ENCODE measurements at regions not wholly inside any gene's neighbourhood (a gene's known extent, or its start where the extent isn't known, plus 50 kb on each side); places are given as distances from the start of the nearest gene placed in this dataset.
A peak's percentile ranks its signal among the peaks of the same experiment; 100 is the strongest.

GRCh38 chr1:81135524-81135923 lies 665.2 kb upstream of the ADGRL2 start:
- DNase-seq (ENCODE audit: low read depth in 4 of 4, low spot score in 2 of 4), result no peak

DNA sequence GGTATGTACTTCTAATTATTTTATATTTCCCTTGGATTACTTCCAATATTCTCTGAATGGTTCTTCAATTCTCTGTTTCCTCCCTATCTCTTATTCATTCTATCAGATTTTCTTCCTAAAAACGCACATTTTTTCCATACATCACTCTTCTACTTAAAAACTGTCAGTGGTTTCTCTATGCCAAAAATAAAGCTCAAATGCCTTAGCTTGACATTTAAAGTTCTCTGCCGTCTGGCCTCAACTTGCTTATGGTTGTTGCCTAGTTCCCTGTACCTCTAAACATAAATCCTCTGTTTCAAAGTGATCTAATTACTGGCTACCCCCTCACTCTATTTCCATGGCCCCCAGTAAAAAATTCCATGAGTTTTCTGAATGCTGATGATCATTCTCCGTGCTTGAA lies 671.0 kb upstream of the ADGRL2 start:
- DNase-seq (ENCODE audit: low read depth in 4 of 4, low spot score in 2 of 4), result peak in 2 of 4 donors; percentile 19 to 26

DNA sequence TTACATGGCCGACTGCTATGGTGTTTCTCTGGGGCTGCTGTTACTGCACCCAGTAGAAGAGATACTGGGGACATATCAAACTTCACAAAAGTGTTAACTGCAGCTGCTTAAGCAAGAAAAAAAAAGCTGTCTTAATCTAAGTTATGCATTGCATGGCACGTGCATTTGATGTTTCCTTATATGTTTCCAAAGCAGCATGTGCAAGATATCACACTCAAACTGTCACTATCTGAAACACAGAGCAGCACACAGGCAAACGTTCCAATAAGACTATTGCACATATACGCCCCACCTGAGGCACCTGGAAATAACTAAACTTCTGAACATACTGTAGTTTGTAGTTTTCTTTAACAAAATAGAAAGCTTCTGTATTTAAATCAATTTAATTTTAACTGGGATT lies 671.4 kb upstream of the ADGRL2 start:
- DNase-seq (ENCODE audit: low read depth in 4 of 4, low spot score in 2 of 4), result peak; percentile 36 to 67 (median 55)

DNA sequence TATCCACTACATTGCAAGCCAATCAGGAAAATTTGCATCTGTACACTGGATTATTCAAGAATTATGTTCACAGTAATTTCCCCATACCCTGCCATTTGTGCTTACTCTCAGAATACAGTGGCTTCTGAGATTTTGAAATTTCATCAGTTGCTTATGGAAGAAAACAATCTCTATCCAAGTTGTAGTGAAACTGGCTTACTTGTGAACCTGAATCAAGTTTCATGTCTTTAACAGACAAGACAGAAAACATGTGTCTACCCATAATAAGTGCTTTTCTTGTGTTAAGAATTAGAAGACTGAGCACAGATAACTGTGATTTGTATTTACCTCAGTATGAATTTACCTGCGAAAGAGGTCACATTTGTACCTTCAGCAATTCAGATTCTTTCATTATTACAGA lies 672.7 kb upstream of the ADGRL2 start:
- DNase-seq (ENCODE audit: low read depth in 4 of 4, low spot score in 2 of 4), result no peak

DNA sequence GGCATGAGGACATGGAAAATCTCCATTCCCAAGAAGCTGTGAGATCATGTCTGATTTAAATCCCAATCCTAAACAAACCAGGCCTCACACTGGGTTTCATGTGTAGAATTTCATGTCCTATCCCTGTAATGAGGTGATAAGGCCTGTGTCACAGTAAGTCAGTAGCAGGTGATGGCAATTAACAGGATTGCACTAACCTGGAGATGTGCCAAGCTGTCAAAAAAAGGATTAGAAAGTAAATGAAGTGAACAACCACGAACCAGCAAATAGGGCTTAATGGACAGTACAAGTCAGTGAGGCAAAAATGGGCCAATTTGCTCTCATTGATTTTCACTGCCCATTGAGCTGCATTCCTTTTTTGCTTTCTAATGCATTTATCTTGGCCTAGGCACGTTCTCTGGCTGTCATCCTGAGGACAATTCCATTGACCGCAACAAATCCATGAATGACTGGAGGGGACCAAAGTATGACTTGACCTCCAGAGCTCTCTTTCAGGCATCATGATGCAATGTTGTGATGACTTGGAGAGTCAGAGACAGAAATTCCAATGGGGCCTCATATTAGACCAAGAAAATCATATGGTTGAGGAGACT lies 673.6 kb upstream of the ADGRL2 start:
- DNase-seq (ENCODE audit: low read depth in 4 of 4, low spot score in 2 of 4), result no peak

DNA sequence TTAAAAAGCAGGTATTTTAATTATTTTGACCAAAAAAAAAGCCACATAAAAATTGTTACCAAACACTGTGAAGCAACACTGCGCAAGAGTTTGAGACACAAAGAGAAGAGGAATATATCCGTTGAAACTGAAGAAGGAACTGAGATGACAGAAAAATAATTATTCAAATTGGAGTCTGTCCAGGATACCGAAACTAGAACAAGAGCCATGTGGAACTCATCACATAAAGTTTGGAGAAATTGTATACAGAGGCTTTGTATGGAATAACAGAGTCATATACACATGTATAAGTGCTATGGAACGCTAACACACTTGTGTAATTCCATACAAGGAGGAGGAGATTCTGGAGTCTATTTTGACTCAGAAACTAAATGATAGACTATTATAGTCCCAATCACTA lies 675.1 kb upstream of the ADGRL2 start:
- DNase-seq (ENCODE audit: low read depth in 4 of 4, low spot score in 2 of 4), result no peak

DNA sequence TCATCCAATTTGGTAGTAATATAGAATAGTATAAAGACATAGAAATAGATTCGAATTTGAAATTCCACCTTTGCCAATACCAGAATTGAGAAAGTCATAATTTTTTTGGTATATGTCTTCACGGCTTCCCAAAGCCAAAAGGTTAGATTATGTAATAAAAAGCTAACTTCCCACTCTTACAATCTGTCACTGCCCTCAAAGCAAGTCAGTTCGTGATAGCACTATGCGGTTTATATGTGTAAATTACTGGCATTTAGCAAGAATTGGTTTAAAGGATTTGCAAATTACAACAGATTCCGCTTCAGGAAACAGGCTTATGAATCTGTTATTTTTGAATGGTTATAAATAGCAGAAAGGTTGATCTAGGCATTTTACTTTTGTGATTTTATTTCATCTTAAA lies 679.4 kb upstream of the ADGRL2 start:
- no peak for DNase-seq (ENCODE audit: low read depth in 4 of 4, low spot score in 2 of 4)

DNA sequence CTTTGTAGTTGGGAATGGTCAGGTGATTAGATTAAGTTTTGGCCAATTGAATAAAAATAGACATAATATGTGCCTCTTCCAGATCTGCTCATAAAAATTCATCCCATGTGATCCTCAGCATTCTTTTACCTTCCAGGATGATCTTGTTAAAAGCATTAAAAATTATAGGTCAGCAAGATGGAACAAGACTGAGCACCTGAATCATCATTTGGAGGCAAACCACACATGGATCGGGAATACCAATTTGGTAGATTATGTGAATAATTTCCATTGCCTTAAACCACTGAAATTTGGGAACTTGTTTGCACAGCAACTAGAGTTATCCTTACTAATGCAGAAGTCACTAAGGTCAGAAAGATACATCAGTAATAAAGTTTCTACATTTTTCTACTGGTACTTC lies 681.4 kb upstream of the ADGRL2 start:
- DNase-seq (ENCODE audit: low read depth in 4 of 4, low spot score in 2 of 4), result no peak

- no peak for DNase-seq (ENCODE audit: low read depth in 4 of 4, low spot score in 2 of 4)
Observed at GRCh38 chr1:81118550-81118949, 682.2 kb upstream of the ADGRL2 start.

GRCh38 chr1:81115422-81115821 lies 685.3 kb upstream of the ADGRL2 start:
- DNase-seq (ENCODE audit: low read depth in 4 of 4, low spot score in 2 of 4), result no peak

DNA sequence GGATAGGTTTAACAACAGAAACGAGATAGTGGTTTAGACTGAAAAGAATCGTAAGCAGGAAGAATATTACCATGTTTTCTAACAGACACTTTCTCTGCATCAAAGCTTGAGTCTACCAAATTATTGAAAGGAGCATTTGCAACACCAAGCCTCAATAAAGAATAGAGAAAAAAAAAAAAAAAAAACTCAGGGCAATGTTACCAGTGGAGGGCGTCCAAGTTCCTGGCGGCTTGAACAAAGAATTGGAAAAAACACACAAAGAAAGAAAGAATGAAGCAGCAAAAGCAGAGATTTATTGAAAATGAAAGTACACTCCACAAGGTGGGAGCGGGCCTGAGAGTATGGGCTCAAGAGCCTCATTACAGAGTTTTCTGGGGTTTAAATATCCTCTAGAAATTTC lies 686.5 kb upstream of the ADGRL2 start:
- no peak for DNase-seq (ENCODE audit: low read depth in 4 of 4, low spot score in 2 of 4)

DNA sequence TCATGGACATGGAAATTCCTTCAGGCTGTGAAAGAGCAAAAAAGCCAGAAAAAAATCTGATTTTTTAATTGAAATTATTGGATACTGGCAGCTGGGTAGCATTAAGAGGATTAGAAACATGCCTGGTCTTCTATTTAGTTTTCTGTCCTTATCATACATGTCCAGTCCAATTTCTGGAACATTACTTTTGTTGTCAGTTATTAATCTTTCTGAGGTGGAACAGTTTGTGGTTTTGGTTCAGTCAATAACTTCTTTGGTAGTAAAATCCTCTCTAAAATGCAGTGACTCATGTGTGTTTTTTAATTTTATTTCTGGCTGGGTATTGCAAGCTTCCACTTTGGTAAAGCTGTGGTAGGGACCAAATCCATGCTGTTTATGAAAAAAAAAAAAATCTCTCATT lies 687.0 kb upstream of the ADGRL2 start:
- no peak for DNase-seq (ENCODE audit: low read depth in 4 of 4, low spot score in 2 of 4)

DNA sequence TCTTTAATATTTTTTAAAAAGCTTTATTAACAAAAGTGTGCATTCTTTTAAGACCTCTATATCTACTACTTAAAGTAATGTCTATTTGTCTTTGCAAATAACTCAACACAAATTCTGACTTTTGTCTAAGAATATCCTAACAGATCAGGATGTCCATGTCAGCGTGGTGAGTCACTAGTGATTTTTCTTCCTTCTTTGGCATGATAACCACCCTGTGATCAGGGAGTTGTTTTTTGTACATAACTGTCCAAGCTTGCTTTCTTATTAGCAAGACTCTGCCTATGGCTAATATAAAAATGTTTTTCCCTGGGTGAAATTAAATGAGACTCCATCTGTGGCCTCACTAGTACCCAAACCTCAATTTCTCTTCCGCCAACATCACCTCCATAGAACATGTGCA lies 688.9 kb upstream of the ADGRL2 start:
- no peak for DNase-seq (ENCODE audit: low read depth in 4 of 4, low spot score in 2 of 4)

DNA sequence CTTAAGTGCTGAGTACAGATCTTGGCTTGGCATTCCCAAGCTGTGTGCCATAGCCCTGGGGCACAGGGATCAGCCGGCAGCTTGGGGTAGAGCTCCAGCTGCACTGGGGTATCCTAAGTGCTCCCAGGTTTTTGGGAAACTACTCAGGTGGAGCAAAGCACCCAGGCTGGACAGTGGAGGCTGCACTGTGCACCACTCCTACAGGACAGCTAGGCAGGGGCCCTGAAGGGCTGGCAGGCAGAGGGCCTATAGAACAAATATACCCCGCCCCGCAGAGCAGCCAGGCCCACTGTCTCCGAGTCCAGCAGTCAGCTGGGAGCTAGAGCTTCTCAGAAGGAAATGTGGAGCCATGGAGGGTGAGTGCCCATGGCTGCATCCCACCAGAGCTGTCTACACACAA lies 691.7 kb upstream of the ADGRL2 start:
- no peak for DNase-seq (ENCODE audit: low read depth in 4 of 4, low spot score in 2 of 4)

GRCh38 chr1:81097860-81098259 lies 702.9 kb upstream of the ADGRL2 start:
- no peak for DNase-seq (ENCODE audit: low read depth in 4 of 4, low spot score in 2 of 4)

- no peak for DNase-seq (ENCODE audit: low read depth in 4 of 4, low spot score in 2 of 4)
Observed at GRCh38 chr1:81073580-81073979, 727.2 kb upstream of the ADGRL2 start.

DNA sequence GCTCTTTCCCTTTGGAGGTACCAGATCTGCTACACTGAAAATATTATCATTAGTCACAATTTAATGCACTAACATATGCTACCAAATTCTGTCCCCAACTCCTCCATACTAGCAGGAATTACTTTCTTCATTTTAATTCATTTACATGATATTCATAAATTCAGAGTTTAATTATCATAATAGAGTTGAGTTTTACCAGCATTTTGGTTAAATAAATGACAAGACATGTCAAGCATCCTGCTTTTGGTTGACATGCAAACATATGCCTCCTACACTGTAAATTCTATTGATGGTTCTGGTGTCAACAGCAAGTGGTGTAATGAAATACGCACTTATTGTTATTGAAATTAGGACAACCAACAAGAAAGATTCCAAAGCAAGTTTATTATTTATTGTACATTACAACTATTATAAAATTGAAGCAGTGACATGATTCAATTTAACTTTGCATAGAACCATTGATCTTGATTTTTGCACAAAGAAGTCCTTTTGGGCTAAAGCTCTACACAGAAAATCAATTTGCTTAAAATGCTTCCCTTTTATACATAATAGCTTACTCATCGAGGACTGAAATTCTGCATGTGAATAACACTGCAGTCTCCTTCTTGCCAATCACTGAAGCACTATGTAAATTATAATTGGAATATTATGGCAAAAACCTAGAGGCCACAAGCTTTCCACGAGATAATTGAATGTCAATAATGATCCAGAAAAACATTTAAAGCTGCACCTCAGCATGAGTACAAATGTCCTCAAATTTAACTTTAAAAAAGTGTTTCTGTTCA lies 728.6 kb upstream of the ADGRL2 start:
- no peak for DNase-seq (ENCODE audit: low read depth in 4 of 4, low spot score in 2 of 4)

GRCh38 chr1:81071072-81071858 lies 729.5 kb upstream of the ADGRL2 start:
- no peak for DNase-seq (ENCODE audit: low read depth in 4 of 4, low spot score in 2 of 4)

GRCh38 chr1:81069856-81070255 lies 730.9 kb upstream of the ADGRL2 start:
- no peak for DNase-seq (ENCODE audit: low read depth in 4 of 4, low spot score in 2 of 4)

GRCh38 chr1:81068726-81069125 lies 732.0 kb upstream of the ADGRL2 start:
- DNase-seq (ENCODE audit: low read depth in 4 of 4, low spot score in 2 of 4), result no peak

DNA sequence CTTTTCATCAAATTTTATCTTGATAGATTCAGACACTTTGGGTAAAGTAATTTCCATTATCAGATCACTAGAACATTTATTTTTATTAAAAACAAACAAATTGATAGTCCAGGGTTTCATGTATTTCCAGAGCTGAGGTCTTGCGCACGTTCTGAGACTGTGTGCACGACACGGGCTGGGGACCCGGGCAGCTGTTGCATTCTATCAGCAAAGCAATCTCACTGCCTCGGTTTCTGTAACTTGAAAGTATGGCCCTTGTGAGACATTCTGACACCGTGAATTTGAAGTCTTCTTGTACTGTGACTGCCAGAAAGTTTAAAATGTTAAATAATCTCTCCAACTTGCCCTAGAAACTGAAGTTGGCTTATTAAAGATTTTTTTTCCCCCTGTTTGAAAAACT lies 746.9 kb upstream of the ADGRL2 start:
- no peak for DNase-seq (ENCODE audit: low read depth in 4 of 4, low spot score in 2 of 4)

- no peak for DNase-seq (ENCODE audit: low read depth in 4 of 4, low spot score in 2 of 4)
Observed at GRCh38 chr1:81052162-81052561, 748.6 kb upstream of the ADGRL2 start.
